Testis (tissue), 2 donors: ENCODE measurements at regions not wholly inside any gene's neighbourhood (a gene's known extent, or its start where the extent isn't known, plus 50 kb on each side); places are given as distances from the start of the nearest gene placed in this dataset.

Experiments used
- DNase-seq: peaks from one replicate; pipeline ENCODE4 v3.0.0-alpha.2; 2019
- H3K27ac ChIP-seq, 2 donors: fragments of 200-600 bp; sonication (generic); one replicate each; pipeline ENCODE4 v1.5.1; 2019
- H3K27me3 ChIP-seq: fragments of 200-600 bp; sonication (generic); one replicate; pipeline ENCODE4 v1.5.1; 2019
- H3K36me3 ChIP-seq: fragments of 200-600 bp; sonication (generic); one replicate; pipeline ENCODE4 v1.5.1; 2017; ENCODE audit warnings: low read depth; ENCODE audit errors: missing control alignments
- H3K4me1 ChIP-seq: fragments of 200-600 bp; sonication (generic); one replicate; pipeline ENCODE4 v1.5.1; 2019
- H3K4me3 ChIP-seq, 2 donors: fragments of 200-600 bp; sonication (generic); one replicate each; pipeline ENCODE4 v1.5.1; 2017 to 2019
- H3K9me3 ChIP-seq: fragments of 200-600 bp; sonication (generic); one replicate; pipeline ENCODE4 v1.5.1; 2017
- CTCF ChIP-seq, 3 experiments: fragments of 450-650 bp in 2 of 3; fragments of 200-600 bp in 1 of 3; sonication (generic) in 1 of 3; IDR thresholded peaks; one replicate each; pipeline ENCODE4 v1.5.1; 2016 to 2019; ENCODE audit warnings: antibody characterized with exemption in 3 of 3, mild to moderate bottlenecking in 2 of 3, moderate library complexity in 1 of 3
- POLR2A ChIP-seq: fragments of 450-650 bp; IDR thresholded peaks from one replicate; pipeline ENCODE4 v1.6.1; 2017; ENCODE audit warnings: antibody characterized with exemption, mild to moderate bottlenecking, moderate library complexity
- WGBS, 2 donors: methylation state at CpG; one replicate each; pipeline ENCODE4 v1.1.5; 2018; 5-methylcytosine and 5-hydroxymethylcytosine counted together
- intact Hi-C: fragments of 100-400 bp; cut with DNase I; formaldehyde crosslinking; loops from one replicate; pipeline ENCODE4 v1.15.1; 2023; ENCODE audit warnings: low total_unique reads

- TF ChIP-seq POLR2A (no peak), CTCF (IDR thresholded peaks at IDR 0.05) (no peak)
- DNase-seq: no peak
- no peaks in the 10 kb centered on the region for H3K36me3 ChIP-seq
- no peak overlapping the region for H3K4me3 ChIP-seq
- no peaks in the 10 kb centered on the region for H3K9me3 ChIP-seq
- WGBS, 2 donors: 21 to 42% methylated on average over 1 of the region's 1 CpG
- intact Hi-C loops: no loop called here
- no peaks in the 10 kb centered on the region for H3K4me1 ChIP-seq
- H3K27me3 ChIP-seq: no peaks in the 10 kb centered on the region
- H3K27ac ChIP-seq: no peak overlapping the region
Observed at GRCh38 chr7:32131091-32131490, 60.9 kb upstream of the PDE1C start.

GRCh38 chr7:32126843-32127242 is 56.6 kb upstream of the PDE1C start:
- WGBS, 2 donors: 57 to 74% methylated on average over 1 of the region's 1 CpG
- H3K9me3 ChIP-seq: no peaks in the 10 kb centered on the region
- no peak for DNase-seq
- no peaks in the 10 kb centered on the region for H3K36me3 ChIP-seq
- no peak overlapping the region for H3K27ac ChIP-seq
- TF ChIP-seq CTCF (IDR thresholded peaks at IDR 0.05): no peak
- no peak for TF ChIP-seq POLR2A
- H3K27me3 ChIP-seq: no peaks in the 10 kb centered on the region
- H3K4me1 ChIP-seq: no peaks in the 10 kb centered on the region
- intact Hi-C loops: no loop called here
- H3K4me3 ChIP-seq: no peak overlapping the region
